GM18517 (cell line): ENCODE measurements at regions not wholly inside any gene's neighbourhood (a gene's known extent, or its start where the extent isn't known, plus 50 kb on each side); places are given as distances from the start of the nearest gene placed in this dataset.
A peak's percentile ranks its signal among the peaks of the same experiment; 100 is the strongest.

Source experiments
- ATAC-seq: cut with Tn5 transposase; IDR thresholded peaks from one replicate; pipeline ENCODE4 v1.9.1; 2021; ENCODE audit warnings: mild to moderate bottlenecking, moderate library complexity; ENCODE audit not compliant: unreplicated experiment

DNA sequence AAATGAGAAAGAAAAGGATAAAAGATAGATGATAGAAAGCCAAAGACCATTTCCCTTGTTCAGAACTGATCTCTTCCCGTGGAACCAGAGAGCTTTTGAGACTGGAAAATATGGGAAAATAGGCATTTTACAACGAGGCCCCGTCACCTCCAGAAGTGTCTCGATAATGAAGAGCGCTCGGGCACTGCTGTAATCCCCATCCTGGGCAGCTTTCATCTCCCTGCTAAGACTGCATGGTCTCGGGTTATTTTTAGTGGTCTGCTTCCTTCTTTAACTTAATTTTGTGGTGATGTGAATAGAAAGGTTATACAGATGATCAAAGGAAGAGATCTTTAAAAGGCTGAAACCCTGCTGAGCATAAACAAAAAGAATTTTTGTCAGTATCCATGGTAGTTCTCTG is 176.6 kb downstream of the METTL4 start:
- ATAC-seq = no peak

DNA sequence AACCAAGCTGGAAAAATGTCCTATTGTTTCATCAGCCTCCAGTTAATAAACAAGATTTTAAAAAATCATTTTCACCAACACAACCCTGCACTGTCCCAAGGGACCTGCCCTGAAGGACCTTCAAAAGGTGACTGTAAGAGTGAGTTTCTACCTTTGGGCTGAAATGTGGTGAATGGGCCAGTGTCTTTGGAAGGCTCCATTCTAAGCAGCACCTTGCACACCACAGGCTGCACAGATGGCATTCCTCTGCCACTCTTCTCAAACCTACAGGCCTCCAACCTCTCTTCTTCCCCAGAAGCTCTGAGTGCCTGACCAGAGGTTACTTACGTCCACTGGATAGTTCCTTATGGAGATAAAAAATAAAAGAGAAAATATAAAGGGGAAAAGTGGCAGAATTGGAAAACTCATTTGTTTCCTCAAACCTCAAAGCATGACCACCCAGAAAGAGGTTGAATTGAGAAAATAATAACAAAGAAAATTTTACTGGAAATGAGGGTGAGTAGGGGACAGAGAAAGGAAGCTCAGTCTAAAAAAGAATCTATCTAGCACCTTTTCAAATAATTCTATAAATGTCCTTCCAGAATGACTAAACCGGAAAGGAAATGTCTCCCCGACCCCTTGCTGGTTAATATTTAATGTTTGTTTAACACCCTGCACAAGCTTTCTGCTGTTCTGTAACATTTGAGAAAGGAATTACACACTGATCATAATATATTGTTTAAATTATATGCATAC is 175.7 kb downstream of the METTL4 start:
- ATAC-seq = peak; percentile 88

DNA sequence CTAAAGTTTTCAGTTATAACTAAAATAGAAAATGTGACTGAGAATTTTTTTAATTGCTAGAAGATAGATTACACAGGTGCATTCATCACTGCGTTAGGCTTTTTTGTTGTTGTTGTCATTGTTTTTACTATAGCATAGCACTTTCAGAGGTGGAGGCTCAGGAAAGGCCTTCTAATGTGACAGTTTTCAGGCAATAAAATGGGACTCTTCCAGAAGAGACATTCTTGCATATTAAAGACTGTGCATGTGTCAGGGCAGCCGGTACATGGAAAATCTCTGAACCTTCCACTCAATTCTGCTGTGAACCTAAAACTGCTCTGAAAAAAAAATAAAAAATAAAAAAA is 175.2 kb downstream of the METTL4 start:
- ATAC-seq = peak; percentile 35

DNA sequence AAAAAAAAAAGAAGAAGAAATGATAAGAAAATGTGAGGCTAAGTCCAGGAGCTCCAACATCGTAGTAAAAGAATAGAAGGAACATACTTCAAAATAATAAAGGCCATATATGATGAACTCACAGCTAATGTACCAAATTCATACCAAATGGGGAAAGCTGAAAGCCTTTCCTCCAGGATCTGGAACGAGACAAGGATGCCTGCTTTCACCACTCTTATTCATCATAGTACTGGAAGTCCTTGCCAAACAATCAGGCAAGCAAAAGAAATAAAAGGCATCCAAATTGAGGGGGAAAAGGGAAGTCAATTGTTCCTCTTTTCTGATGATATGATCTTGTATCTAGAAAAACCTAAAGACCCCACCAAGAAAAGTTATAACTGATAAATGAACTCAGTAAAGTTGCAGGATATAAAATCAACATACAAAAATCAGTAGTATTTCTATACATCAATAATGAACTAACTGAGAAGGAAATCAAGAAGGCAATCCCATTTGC is 170.6 kb downstream of the METTL4 start:
- no peak for ATAC-seq

DNA sequence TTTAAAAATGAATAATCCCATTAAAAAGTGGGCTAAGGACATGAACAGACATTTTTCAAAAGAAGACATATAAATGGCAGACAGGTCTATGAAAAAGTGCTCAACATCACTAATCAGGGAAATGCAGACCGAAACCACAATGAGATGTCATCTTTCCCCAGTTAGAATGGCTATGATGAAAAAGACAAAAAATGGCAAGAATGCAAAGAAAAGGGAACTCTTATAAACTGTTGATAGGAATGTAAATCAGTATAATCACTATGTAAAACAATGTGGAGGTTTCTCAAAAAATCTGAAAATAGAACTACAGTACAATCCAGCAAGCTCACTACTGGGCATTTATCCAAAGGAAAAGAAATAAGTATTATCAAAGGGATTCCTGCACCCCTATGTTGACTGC is 169.2 kb downstream of the METTL4 start:
- ATAC-seq = no peak

DNA sequence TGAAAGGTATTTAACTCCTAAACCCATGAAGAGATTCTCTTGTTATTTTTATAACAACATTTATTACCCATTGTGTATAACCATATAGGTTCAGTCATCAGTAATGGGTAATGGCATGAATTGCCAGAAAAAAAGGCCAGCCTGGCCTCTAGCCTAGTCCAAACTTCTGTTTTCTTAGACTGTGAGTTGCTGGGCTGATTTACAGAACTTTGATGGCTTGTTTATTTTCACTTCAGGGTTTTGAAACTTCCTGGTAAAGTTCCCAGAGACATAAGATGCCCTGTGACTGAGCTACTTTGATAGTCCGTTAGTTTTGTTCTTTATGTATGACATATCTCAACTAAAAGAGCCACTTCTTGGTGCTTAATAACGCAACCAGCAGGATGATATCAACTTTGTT is 164.8 kb downstream of the METTL4 start:
- ATAC-seq = no peak

DNA sequence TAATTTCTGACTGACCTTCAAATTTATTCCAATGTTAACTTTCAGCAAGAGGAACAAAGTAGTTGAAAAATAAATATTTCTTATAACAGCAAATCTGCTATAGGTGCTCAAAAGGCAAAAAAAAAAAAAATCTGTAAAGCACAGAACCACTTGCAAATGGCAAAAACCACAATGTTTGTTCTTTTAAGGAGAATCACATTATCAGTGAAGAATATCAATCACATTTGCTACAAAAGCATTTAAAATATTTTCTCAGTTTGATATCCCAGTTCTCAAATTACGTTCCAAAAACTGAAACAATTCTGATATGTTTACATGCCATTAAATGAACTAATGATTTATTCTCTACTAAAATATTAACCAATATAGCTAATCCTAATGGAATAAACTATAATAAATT is 163.3 kb downstream of the METTL4 start:
- no peak for ATAC-seq

DNA sequence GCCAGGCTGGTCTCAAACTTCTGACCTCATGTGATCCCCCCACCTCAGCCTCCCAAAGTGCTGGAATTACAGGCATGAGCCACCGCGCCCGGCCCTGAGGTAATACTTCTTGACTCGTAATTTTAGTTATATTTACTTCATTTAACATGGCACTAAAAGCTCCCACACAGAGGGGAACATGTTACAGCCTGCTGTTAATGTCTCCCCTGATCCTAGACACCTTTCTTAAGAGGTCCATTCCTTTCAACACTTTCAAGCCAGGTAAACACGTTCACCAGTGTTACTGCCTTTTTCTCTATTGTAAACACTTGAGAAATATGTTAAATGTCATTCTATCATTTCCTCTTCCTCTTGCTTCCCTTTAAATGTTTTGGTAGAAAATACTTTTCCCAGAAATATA is 161.4 kb downstream of the METTL4 start:
- no peak for ATAC-seq

DNA sequence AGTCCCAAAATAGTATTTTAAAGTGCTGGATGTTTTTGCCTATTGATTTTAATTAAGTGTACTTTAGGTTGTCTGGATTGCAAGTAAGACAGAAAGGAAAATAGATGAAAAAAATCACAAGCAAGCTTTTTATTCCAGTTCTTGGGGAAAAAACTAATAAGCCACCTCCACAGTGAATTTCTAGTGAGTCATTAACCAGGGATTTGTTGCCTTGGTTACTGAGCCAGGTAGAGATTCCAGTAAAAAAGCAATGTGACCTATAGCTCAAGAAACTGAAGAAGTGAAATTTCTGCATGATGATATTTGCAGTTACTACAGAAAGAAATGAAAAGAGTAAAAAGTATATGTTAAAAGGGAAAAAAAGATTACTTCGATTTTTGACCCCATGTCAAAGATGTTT is 160.6 kb downstream of the METTL4 start:
- no peak for ATAC-seq

DNA sequence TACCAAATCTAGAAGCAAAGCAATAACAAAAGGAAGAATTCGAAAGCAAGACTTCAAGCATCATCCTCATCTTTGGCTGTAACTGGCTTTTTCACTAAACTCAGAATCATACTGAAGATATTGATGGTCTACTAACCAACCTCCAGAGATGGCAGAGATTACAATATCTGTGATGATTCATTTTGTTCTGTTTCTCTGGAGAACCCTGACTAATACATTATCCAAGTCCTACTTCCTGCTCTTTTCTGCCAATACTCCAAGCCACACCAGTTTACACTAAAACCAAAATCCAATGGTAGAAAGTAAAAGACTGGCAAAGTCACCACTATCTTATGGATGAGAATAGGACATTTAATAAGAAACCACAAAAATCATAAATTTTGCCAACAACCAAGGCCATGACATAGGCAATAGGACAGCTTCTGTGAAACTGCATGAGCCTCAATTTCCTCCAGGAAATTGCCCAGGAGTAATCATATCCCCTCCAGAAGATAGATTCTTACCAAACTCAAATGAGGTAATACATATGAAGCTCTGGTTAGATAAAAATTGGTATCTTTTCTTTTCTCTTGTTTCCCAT is 159.8 kb downstream of the METTL4 start:
- ATAC-seq = no peak

DNA sequence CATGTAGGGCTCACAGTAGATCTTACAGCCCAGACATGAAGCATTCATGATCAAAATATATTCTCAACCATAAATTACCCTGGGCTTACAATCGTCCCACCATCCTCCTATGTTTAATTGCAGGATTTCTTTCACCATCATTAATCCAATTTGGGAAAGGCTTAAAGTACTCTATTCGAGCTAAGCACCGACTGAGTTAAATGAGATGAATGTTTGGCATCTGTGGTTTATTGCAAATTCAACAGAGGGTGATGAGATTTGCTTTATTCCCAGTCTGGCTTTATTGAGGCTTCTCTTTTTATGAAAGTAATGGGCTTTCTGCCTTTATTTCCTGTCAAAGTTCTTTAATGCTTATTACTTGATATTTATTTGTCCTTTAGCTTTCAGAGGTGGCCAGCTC is 159.0 kb downstream of the METTL4 start:
- no peak for ATAC-seq

DNA sequence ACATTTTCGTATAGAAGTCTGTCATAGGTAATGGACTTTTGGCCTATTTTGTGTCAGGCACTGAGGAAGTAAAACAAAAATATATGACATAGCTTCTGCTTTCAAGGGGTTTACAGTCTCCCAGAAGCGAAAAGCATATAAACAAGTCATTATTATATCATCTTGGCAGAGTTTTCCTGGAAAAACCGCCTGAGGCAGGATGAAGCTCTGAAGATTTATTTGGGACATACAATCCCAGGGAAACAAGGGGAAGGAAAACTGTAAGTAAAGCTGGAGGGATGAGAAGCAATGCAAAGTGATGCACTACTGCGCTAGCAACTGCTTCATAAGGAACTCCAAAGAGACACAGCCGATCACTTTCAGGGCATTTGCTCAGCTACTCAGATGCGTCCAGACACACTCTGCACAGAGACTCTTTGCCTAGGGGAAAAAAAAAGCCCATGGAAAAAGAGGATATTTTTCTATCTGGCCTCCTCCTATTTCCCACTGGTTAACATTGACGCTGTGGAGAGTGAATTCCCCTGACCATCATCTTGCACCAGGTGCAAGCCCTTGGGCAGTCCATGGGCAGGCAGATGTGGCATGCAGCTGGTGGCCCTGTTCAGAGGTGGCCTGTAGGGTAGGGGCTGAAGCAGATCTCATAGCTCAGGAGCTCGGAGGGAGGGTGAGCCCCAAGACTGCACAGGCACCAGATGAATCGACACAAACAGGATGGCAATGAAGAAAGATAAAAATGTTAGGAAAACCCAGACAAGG is 158.1 kb downstream of the METTL4 start:
- no peak for ATAC-seq

DNA sequence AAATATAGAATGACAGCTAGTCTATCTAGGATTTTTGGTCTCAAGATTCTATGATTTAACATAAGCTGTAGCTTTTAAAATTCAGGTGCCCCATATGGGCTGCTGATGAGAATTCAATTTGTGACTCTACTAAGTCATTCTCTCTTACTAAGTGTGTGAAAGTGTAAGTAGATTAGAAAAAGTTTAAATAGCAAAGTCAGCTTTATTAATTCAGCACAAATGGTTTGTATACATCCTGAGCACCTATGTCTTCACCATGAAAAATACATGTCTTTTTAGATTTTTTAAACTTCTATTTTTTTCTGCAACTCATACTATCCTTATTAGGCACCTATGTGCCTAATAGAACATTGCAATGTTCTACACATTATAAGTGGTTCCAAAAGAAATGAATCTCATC is 157.1 kb downstream of the METTL4 start:
- ATAC-seq = no peak

DNA sequence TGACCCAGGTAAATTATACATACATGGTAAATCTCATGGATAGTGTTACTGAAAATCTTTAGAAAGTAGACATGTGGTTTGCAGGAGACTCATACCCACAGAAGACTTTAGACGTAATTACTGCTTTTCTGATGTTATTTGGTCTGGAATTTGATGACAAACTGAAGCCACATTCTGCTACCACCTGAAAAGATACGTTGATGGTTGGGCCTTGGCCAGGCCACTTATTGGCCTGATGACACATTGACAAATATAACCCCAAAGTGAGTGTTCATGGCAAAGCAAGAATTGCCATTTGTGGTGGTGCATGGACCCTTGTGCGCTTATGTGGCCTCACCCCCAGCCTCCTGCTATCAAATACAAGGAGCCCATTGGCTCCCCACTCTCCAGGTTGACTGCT is 155.6 kb downstream of the METTL4 start:
- no peak for ATAC-seq

DNA sequence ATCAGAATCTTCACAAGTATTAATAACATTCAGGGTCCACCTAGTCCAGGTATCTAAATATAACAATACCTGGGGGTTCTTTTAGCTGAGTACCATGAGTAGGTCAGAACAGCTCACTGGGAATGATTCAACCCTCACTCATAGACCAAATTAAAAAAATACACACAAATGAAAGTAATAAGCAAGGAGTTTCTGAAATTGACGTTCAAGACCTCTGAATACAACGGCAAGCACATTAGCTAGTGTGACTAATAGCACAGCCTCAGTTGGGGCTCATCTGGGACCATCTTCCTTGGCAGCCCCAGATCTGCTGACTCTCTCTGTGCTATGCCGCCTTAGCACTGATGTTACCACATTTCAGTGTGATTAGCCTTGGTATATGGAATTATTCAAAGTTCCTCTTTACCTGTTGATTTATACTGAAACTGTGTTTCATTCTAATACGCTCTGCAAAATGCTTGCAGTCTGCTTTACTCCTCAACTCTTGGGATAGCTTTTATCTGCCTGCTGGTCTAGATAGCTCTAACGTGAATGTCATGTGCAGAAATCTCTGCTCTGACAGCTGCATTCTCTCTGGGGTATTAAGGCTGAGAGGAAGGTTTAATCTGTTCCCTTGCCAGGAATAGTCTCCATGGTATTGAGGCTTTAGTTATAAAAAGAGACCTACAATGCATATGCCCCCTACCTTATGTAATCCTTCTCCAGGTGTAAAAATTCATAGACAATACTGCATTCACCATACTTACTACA is 153.3 kb downstream of the METTL4 start:
- ATAC-seq = no peak

DNA sequence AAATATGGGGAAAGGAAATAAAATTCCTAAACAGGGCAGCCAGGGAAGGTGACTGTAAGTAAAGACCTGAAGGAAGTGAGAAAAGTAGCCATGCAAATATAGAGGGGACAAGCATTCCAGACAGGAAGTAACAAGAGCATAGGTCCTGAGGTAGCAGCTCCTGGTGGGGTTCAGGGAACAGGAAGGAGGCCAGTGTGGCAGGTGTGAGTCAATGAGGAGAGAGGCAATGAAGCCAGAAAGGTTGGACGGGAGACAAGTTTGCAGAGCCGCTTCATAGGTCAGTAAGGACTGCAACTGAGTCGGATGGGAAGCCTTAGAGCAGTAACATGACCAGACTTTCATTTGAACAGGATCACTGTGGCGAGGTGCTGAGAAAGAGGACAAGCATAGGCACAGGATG is 150.9 kb downstream of the METTL4 start:
- no peak for ATAC-seq

DNA sequence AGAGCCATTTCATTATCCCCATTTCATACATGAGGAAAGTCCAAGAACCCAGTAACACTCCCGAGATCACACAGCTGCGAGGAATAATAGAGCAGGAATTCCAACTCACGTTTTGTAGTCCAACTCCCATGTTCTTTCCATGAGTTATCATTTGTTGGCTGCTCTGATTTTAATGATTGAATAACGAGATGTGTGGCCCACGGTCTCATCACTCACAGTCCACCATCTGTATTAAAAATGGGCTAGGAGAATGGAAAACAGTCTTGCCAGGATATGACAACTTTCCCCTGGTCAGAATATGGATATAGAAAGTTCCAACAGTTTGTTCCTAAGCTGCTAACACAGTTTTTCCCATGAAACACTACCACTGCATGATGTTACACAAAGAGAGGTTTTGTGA is 147.5 kb downstream of the METTL4 start:
- no peak for ATAC-seq

DNA sequence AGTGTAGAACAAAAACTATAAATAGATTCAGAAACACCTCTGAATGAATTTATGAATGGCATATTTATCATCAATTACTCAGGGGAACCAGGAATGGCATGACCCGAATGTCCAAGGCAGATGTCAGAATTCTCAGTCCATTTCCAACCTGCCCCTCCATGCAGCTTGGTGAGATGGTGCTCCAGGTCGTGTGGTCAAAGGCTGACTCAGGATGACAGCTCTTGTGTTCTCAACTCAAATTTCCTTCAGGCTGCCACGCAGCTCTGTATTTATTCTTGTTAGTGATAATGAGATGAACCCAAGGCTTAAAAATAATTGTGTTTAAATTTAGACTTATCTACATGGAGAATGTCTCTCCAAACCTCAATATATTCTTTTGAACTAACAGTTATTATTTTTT is 146.9 kb downstream of the METTL4 start:
- no peak for ATAC-seq

DNA sequence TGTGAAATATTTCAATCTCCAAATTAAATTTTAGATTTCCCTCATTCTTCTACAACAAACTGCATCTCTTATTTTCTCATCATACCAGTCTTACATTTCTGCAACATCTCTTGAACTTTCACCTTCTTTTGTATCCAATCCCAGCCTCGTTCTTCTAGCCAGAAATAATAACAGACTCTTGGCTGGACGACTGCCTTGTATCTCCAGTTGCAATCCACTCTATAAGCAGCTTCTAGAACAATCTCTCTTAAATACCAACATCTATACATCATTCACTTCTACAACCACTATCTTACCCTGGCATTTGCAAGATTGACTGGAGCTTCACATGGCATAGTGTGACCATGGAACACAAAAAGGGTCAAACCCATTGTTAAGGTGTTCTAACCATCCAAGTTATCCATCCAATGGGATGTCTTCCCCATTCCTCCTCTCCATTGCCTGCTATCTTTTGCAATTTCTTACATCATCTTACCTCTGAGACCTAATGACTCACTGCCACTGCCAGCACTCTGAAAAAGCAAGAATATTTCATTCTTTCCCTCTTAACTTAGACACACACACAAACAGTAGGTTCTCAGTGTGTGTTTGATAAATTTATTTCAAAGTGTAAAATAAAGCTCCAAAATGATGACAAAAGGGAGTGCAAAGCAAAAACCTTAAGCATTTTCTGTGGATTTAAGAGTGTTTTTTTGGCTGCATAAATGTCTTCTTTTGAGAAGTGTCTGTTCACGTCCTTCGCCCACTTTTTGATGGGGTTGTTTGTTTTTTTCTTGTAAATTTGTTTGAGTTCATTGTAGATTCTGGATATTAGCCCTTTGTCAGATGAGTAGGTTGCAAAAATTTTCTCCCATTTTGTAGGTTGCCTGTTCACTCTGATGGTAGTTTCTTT is 145.6 kb downstream of the METTL4 start:
- no peak for ATAC-seq

DNA sequence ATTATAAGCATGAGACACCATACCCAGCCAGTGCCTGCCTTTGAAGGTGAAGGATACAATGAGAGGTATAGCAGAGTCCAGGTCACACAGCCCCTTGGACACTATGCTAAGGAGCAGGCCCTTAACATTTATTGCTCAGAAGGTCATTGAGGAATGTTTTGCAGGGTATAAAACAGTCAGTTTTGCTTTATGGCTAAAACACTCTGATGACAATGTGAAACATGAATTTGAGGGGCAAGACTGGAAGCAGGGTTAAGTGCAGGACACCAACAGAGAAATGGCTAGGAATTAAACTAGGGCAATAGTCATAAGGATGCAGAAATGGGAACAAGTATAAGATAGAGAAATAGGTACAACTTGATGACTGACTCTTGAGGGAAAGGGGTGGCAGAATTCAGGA is 141.1 kb downstream of the METTL4 start:
- no peak for ATAC-seq

DNA sequence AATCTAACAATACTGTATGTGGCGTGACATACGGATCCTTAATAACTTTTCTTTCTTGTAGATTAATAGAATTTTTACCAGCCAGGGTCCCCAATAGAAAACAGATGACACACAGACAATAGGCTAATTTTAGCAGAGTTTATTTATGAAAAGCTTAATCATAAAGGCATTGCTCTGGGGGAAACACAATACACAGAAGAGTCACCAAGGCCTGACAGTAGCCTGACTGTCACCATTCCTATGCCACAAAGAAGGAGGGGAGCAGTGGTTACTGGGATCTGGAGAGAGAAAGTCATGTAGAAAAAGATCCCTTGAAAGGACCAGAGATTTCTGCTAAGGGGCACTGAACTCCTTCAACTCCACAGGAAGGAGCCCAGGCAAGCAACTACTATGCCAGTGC is 139.5 kb downstream of the METTL4 start:
- ATAC-seq = no peak
